ENCODE measurements at regions not wholly inside any gene's neighbourhood (a gene's known extent, or its start where the extent isn't known, plus 50 kb on each side); places are given as distances from the start of the nearest gene placed in this dataset.
"Not testable (repeated sequence)": the region's sequence is repeated elsewhere in the genome, so short reads cannot be mapped to it uniquely, and the experiment has no call there.

DNA sequence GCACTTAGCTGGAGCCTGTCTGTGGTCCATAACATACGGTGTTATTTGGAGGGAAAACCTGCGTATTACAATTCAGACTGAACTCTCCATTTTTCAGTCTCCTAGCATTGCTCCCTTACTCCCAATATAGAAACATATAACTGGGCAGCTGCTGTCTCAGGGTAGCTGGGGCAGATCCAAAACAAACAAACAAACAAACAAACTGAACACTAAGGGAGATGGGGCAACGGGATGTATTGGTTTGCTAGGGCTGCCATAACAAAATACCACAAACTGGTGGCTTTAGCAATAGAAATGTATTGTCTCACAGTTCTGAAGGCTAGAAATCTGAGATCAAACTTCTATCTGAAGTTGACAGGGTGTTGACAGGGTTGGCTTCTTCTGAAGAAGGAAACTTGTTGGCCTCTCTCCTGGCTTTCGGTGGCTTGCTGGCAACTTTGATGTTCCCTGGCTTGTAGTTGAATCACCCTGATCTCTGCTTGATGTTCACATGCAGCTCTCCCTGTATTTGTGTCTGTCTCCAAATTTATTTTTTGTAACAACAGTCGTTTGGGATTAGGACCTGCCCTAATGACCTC, 329.3 kb upstream of the ZNF804A start:
- DNase-seq = no peak

DNA sequence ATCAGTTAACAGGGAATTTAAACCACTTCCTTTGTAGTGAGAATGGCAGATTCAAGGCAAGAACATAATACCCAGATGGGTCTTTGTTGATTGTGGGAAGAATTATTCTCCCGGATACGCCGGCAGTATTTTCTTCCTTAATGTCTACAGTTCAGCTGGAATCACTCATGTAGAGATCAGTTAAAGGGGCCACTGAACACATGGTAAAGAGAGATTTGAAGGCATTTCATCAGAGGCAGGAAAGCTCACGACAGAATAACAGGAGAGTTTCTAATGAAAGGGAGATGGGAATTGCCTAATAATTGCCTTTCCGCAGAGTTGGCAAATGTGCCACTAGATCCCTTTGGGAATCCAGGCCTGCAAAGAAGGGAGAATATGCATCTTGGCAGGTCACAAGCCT, 327.7 kb upstream of the ZNF804A start:
- no peak for DNase-seq

GRCh38 chr2:184272056-184272455, 326.3 kb upstream of the ZNF804A start:
- DNase-seq = no peak

- no peak for DNase-seq
These were observed 303.5 kb upstream of the ZNF804A start for GRCh38 chr2:184294831-184295230.

- DNase-seq = no peak
These were observed 301.2 kb upstream of the ZNF804A start for GRCh38 chr2:184297085-184297484.

DNA sequence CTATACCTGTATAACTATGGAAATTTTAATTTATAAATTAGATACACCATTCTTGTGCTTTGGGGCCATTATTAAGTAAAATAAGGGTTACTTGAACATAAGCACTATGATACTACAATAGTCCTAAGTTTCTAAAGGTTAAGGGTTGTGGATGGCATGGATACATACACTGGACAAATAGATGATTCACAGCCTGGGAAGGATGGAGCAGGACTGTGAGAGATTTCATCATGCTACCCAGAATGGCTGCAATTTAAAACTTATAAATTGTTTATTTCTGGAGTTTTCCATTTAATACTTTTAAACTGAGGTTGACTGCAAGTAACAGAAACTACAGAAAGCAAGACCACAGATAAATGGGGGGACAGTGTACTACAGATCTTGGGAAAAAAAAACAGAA, 295.8 kb upstream of the ZNF804A start:
- DNase-seq = no peak

DNA sequence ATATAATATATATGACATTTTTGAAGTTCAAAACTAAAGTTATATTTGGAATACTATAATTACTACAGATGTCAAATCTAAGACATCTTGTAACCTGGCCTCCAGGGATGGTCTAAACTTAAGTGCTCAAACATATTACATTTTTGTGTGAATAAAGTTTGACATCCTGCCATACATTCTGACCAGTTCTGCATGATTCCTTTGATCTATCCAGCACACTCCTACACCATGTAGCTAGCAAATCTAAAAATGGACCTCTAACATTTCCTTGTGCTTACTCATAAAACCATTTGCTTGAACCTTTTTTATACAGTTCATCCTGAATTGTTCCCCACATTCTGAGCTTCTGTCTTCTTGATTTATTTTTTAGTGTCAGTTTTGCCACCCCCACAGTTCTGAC, 294.3 kb upstream of the ZNF804A start:
- no peak for DNase-seq

GRCh38 chr2:184305105-184305504, 293.2 kb upstream of the ZNF804A start:
- DNase-seq = no peak

GRCh38 chr2:184308706-184309105, 289.6 kb upstream of the ZNF804A start:
- DNase-seq = no peak

DNA sequence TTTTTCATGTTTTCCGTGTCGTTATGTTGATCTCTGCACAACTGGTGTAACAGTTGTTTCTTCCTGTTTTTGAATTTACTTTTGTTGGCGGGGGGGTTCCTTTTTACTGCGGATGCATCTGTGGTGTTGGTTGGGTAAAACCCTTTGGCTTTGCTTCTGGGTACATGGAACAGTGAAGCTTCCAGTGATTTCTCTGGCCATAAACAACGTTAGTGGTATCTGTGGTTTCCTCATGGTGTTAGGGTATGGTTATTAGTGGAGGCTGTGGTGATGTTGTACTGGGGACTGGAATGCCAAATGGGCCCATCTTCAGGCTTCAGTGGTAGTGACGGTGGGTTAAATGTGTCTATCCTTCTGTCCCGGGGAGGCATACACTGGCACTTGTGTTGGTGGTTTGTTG, 285.4 kb upstream of the ZNF804A start:
- no peak for DNase-seq

DNA sequence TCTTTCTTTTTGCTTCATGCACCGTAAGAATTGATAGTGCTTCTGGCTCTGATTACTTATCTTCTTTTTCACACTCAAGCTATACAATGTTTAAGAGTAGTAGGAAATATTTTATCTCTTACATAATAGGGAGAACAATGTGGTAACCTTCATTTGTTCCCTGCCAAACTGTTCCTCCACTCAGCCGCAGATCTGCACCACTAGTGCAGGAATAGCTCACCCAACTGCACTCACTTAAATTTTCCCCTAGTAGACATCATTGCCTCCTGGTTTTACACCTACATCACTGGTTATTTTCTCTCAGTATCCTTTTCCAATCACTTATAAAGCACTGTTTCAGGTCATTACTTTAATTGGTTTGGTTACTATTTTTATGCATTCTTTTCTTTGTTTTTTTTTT, 283.5 kb upstream of the ZNF804A start:
- no peak for DNase-seq

DNA sequence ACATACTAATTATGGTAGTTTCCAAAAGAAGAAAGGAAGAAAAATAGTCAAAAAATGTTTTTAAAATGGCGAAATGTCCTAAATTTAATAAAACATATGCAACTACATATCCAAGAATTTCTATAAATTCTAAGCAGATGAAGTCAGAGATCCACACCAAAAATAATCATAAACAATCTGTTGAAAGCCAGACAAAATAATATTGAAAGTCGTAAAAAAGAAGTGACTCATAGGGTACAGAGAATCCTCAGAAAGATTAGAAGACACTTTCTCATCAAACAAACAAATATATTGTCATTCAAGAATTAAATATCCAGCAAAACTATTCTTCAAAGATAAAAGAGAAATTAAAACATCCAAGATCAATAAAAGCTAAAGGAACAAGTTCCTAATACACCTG, 281.4 kb upstream of the ZNF804A start:
- no peak for DNase-seq

DNA sequence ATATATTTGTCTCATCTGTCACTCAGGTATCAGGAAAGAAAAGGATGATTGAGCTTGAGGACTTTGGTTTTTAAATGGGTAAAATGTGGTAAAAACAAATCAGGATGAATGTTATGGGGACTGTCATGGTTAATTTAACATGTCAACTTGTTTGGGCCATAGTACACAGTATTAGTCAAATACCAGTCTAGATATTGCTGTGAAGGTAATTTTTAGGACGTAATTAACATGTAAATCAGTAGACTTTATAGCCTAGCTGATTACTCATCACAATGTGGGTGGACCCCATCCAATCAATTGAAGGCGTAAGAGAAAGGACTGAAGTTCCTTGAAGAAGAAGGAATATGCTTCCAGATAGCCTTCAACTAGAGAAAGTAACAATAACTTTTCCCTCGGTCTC, 275.7 kb upstream of the ZNF804A start:
- DNase-seq = no peak

DNA sequence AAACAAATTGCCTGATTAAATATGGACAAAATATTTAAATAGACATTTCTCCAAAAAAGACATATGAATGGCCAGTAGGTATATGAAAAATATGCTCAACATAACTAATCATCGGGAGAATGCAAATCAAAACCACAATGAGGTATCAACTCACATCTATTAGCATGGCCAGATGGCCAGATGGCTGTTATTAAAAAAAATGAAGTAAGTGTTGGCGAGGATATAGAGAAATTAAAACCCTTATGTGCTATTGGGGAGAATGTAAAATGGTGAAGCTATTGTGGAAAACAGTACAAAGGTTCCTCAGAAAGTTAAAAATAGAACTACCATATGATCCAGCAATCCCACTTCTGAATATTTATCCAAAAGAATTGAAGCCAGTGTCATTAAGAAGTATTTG, 272.3 kb upstream of the ZNF804A start:
- no peak for DNase-seq

- not testable (repeated sequence) for DNase-seq
These were observed 270.5 kb upstream of the ZNF804A start for GRCh38 chr2:184327805-184328204.

DNA sequence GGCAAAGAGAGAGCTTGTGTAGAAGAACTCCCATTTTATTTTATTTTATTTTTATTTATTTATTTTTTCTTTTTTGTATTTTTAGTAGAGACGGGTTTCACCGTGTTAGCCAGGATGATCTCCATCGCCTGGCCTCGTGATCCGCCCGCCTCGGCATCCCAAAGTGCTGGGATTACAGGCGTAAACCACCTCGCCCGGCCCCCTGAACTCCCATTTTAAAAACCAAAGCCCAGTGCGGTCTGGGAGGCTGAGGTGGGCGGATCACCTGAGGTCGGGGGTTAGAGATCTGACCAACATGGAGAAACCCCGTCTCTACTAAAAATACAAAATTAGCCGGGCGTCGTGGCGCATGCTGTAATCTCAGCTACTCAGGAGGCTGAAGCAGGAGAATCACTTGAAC, 267.8 kb upstream of the ZNF804A start:
- not testable (repeated sequence) for DNase-seq

DNA sequence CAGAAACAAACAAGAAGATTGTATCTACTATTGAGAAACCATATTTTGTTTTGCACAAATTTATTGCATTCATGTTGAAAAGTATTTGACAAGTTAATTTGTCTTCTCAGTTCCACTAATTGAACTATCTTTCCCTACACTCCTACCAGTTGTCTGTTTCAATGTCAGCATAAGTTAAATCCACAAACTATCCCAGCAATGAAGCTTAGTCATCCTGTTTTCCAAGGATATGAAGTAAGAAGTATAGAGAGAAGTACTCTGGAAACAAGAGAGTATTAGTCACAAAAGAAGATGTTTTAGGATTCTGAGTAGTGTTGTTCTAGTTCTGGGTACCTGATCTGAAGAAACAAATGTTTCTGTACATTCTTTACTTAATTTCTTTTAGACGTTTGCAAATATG, 261.6 kb upstream of the ZNF804A start:
- no peak for DNase-seq

DNA sequence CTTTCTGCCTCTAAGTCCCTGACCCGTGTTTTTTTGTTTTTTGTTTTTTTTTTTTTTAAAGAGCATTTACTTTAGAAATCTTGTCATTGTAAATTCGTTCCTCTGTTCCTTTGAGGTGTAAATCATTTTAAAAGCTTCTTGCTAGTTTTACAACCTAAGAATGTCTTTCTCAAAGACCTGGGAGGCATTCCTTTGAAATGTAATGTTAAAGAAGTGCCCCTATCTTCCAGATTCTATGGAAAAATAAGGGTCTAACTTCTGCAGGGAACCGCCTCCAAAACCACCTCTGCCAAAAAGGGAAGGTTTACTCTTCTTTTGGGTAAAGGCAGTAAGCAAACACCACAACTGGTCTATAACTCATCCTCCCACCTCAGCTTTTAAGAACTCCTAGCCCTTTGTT, 259.6 kb upstream of the ZNF804A start:
- no peak for DNase-seq

DNA sequence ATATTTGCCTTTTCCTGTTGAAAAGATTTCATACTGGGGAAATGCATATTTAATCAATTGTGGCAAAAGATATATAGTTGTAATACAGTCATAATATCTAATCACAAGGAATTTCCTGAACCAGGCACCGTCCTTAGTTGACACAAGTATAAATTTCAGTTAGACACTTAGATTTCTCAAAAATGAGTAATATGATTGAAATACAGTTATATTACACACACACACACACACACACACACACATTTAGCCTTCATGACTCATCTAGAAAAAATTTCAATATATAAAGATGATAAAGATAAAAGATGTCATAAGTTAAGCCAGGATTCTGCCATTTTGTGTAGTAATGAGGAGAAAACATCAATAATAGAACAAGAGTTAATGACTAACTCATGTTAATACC, 258.4 kb upstream of the ZNF804A start:
- DNase-seq = no peak

GRCh38 chr2:184346338-184346862, 251.9 kb upstream of the ZNF804A start:
- DNase-seq = no peak

DNA sequence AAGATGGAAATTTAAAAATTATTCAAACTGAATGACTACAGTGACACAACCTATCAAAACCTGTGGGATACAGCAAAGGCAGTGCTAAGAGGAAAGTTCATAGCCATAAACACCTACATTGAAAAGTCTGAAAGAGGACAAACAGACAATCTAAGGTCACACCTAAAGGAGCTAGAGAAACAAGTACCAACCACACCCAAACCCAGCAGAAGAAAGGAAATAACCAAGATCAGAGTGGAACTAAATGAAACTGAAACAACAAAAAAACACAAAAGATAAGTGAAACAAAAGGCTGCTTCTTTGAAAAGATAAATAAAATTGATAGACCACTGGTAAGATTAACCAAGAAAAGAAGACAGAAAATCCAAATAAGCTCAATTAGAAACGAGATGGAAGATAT, 247.2 kb upstream of the ZNF804A start:
- DNase-seq = no peak

- no peak for DNase-seq
These were observed 241.3 kb upstream of the ZNF804A start for GRCh38 chr2:184357033-184357432.

DNA sequence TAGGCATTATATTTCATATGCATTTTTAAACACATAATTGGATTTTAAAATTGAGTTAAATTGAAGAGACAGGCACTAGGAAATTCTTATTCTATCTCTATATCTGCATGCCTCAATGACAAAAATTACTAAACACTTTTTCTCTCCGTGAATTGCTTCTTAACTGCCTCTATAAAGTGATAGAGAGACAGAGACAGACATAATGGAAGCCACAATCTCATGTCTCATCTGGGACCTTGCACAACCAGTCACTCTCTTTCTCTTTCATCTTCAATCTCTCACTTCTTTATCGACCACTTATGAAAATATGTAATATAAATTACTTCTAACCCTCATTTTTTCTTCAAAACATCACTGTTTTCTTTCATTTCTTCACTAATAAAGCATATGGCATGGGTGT, 238.9 kb upstream of the ZNF804A start:
- no peak for DNase-seq

GRCh38 chr2:184363213-184363612, 235.1 kb upstream of the ZNF804A start:
- DNase-seq = no peak

DNA sequence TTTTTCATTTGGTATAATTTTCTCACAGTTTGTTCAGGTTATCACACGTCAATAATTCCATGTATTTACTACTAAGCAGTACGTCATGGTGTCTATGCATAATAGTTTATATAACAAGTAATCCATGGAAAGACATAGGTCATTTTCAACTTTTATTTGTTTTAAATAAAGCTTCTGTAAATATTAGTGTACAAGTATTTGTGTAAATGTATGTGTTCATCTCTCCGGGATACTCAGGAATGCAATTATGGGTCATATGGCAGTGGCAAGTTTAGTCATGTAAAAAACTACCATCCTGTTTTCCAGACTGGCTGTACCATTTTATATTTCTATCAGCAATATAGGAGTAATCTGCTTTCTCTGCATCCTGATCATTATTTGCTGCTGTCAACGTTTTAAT, 231.1 kb upstream of the ZNF804A start:
- DNase-seq = no peak

GRCh38 chr2:184369307-184369706, 229.0 kb upstream of the ZNF804A start:
- DNase-seq = no peak

Data from suppressor macrophage treated with lipopolysaccharide for 4 hours (primary cell).